ENCODE measurements at regions not wholly inside any gene's neighbourhood (a gene's known extent, or its start where the extent isn't known, plus 50 kb on each side); places are given as distances from the start of the nearest gene placed in this dataset.

DNA sequence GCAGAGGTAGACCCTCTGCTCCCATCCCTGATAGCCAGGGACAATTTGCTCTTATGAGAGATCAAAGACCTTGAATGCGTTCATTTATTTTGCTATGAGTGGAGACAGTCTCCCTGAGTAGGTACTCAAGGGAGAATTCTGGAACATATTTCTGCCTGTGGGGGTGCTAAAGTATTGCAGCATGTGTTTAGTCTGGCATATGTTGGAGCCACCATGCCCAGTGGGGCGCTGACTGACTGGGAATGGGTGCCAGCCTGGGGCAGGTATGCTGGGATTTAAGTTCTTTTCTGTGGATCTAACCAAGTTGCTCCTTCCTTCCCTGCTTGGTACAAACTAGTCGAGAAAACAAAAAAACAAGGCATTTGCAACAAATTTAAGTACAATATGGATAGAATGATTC is 99.1 kb downstream of the JCAD start:
- TF ChIP-seq, protein P1, sequence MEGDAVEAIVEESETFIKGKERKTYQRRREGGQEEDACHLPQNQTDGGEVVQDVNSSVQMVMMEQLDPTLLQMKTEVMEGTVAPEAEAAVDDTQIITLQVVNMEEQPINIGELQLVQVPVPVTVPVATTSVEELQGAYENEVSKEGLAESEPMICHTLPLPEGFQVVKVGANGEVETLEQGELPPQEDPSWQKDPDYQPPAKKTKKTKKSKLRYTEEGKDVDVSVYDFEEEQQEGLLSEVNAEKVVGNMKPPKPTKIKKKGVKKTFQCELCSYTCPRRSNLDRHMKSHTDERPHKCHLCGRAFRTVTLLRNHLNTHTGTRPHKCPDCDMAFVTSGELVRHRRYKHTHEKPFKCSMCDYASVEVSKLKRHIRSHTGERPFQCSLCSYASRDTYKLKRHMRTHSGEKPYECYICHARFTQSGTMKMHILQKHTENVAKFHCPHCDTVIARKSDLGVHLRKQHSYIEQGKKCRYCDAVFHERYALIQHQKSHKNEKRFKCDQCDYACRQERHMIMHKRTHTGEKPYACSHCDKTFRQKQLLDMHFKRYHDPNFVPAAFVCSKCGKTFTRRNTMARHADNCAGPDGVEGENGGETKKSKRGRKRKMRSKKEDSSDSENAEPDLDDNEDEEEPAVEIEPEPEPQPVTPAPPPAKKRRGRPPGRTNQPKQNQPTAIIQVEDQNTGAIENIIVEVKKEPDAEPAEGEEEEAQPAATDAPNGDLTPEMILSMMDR (IDR thresholded peaks at IDR 0.05) = no peak
- TF ChIP-seq POLR2A (IDR thresholded peaks at IDR 0.05) (no peak), POLR2AphosphoS5 (IDR thresholded peaks at IDR 0.05) (no peak)
